Astrocyte (in vitro differentiated cells and primary cell): ENCODE measurements at regions not wholly inside any gene's neighbourhood (a gene's known extent, or its start where the extent isn't known, plus 50 kb on each side); places are given as distances from the start of the nearest gene placed in this dataset.
A peak's percentile ranks its signal among the peaks of the same experiment; 100 is the strongest.

Source experiments
- DNase-seq: peaks from one replicate; pipeline ENCODE4 v3.0.0-alpha.2; 2010; ENCODE audit warnings: low read depth
- FAIRE-seq: peaks from 2 replicates; lab custom pipeline; 2011; peaks lifted over from hg19 to GRCh38; lab: Jason Lieb, UNC
- H2AFZ ChIP-seq: 2 replicates; pipeline ENCODE4 v1.6.0; 2012; ENCODE audit warnings: low read depth, low read length, inconsistent platforms
- H3K27ac ChIP-seq: 2 replicates; pipeline ENCODE4 v1.5.1; 2011; ENCODE audit warnings: low read depth, low read length, inconsistent platforms
- H3K27me3 ChIP-seq: 2 replicates; pipeline ENCODE4 v1.6.0; 2011; ENCODE audit warnings: low read length, inconsistent platforms; ENCODE audit not compliant: insufficient read depth
- H3K36me3 ChIP-seq: 2 replicates; pipeline ENCODE4 v1.5.1; 2011; ENCODE audit warnings: low read length, inconsistent platforms; ENCODE audit not compliant: insufficient read depth
- H3K4me1 ChIP-seq: 2 replicates; pipeline ENCODE4 v1.5.1; 2011; ENCODE audit warnings: low read length, inconsistent platforms; ENCODE audit not compliant: insufficient read depth
- H3K4me2 ChIP-seq: 2 replicates; pipeline ENCODE4 v1.6.0; 2012; ENCODE audit warnings: low read length, inconsistent platforms
- H3K4me3 ChIP-seq: 2 replicates; pipeline ENCODE4 v1.5.1; 2011; ENCODE audit warnings: low read depth, mild to moderate bottlenecking, low read length, inconsistent platforms; ENCODE audit not compliant: insufficient read depth
- H3K79me2 ChIP-seq: 2 replicates; pipeline ENCODE4 v1.6.0; 2012; ENCODE audit warnings: mild to moderate bottlenecking, low read length, inconsistent platforms; ENCODE audit not compliant: insufficient read depth
- H3K9ac ChIP-seq: 2 replicates; pipeline ENCODE4 v1.6.0; 2012; ENCODE audit warnings: mild to moderate bottlenecking, low read length, inconsistent platforms
- H3K9me3 ChIP-seq: 2 replicates; pipeline ENCODE4 v1.5.1; 2012; ENCODE audit warnings: low read depth, mild to moderate bottlenecking, low read length, inconsistent platforms; ENCODE audit not compliant: insufficient read depth
- H4K20me1 ChIP-seq: 2 replicates; pipeline ENCODE4 v1.6.0; 2012; ENCODE audit warnings: low read length, inconsistent platforms; ENCODE audit not compliant: insufficient read depth
- H3K27ac Mint-ChIP-seq: one replicate; pipeline ENCODE4 v1.8.0; 2021; ENCODE audit warnings: mild to moderate bottlenecking, mixed read lengths; ENCODE audit not compliant: unreplicated experiment
- H3K27me3 Mint-ChIP-seq: one replicate; pipeline ENCODE4 v1.8.0; 2021; ENCODE audit warnings: low read depth, mixed read lengths; ENCODE audit not compliant: unreplicated experiment
- H3K36me3 Mint-ChIP-seq: one replicate; pipeline ENCODE4 v1.8.0; 2021; ENCODE audit warnings: low read depth, mixed read lengths; ENCODE audit not compliant: unreplicated experiment
- H3K4me1 Mint-ChIP-seq: one replicate; pipeline ENCODE4 v1.8.0; 2021; ENCODE audit warnings: low read depth, mixed read lengths; ENCODE audit not compliant: unreplicated experiment
- H3K4me3 Mint-ChIP-seq: one replicate; pipeline ENCODE4 v1.8.0; 2021; ENCODE audit warnings: mild to moderate bottlenecking, moderate library complexity, mixed read lengths; ENCODE audit not compliant: unreplicated experiment
- H3K9me3 Mint-ChIP-seq: one replicate; pipeline ENCODE4 v1.8.0; 2021; ENCODE audit warnings: mild to moderate bottlenecking, mixed read lengths; ENCODE audit not compliant: unreplicated experiment
- EZH2 ChIP-seq: IDR thresholded peaks from 2 replicates; pipeline ENCODE4 v1.6.1; 2012; ENCODE audit warnings: mild to moderate bottlenecking, low read length, inconsistent platforms; ENCODE audit not compliant: insufficient read depth
- TF ChIP-seq, protein P1 (sequence below): IDR thresholded peaks from 2 replicates; pipeline ENCODE4 v1.5.1; 2011; ENCODE audit warnings: low read depth, mild to moderate bottlenecking, inconsistent platforms, low read length, moderate library complexity; ENCODE audit not compliant: insufficient read depth

DNA sequence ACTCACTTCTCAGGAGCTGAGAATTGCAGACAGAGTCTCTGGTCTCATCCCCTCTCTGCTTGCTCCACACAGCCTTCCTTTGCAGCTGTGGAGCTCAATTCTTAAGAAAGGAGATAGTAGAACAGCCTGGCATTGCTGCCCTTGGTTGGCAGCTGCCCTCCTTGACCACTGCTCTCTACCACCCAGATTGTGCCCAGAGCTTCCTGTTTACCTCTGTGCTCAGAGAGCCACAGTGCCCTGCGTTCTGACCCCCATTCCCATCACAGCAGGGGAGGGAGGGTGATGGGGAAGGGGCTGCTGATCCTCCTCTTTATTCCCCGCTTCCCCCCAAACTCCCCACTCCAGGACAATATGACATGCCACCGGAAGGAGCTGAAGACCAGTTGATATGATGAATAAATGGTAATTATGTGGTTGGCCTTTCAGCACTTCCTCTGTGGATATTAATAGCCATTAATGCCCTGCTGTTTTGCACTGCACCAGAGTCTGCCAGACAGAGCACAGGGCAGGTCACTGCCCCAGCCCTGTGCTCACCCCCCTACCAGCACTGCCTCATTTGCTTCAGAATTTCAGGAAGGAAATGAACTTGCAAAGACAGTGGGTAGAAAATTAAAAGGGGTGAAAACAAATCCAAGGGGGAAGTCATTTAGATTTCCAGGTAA is 426.8 kb upstream of the CADM1 start:
- Histone ChIP-seq H3K9ac (no peak overlapping the region), H3K27me3 (no peaks in the 10 kb centered on the region), H3K27ac (no peak overlapping the region), H3K4me1 (peaks cover 16% of the 10 kb centered on the region), H2AFZ (no peak overlapping the region), H3K79me2 (no peaks in the 10 kb centered on the region), H3K4me3 (no peak overlapping the region), H4K20me1 (no peaks in the 10 kb centered on the region), H3K4me2 (no peak overlapping the region), H3K36me3 (no peaks in the 10 kb centered on the region), H3K9me3 (no peaks in the 10 kb centered on the region)
- Mint-ChIP-seq H3K4me3 (no peak overlapping the region), H3K27me3 (peaks cover 11% of the 10 kb centered on the region), H3K9me3 (peaks cover 4% of the 10 kb centered on the region), H3K27ac (no peak overlapping the region), H3K4me1 (peaks cover 24% of the 10 kb centered on the region), H3K36me3 (peaks cover 5% of the 10 kb centered on the region)
- DNase-seq: no peak
- TF ChIP-seq, protein P1, sequence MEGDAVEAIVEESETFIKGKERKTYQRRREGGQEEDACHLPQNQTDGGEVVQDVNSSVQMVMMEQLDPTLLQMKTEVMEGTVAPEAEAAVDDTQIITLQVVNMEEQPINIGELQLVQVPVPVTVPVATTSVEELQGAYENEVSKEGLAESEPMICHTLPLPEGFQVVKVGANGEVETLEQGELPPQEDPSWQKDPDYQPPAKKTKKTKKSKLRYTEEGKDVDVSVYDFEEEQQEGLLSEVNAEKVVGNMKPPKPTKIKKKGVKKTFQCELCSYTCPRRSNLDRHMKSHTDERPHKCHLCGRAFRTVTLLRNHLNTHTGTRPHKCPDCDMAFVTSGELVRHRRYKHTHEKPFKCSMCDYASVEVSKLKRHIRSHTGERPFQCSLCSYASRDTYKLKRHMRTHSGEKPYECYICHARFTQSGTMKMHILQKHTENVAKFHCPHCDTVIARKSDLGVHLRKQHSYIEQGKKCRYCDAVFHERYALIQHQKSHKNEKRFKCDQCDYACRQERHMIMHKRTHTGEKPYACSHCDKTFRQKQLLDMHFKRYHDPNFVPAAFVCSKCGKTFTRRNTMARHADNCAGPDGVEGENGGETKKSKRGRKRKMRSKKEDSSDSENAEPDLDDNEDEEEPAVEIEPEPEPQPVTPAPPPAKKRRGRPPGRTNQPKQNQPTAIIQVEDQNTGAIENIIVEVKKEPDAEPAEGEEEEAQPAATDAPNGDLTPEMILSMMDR: no peak
- no peak for TF ChIP-seq EZH2
- FAIRE-seq: no peak

DNA sequence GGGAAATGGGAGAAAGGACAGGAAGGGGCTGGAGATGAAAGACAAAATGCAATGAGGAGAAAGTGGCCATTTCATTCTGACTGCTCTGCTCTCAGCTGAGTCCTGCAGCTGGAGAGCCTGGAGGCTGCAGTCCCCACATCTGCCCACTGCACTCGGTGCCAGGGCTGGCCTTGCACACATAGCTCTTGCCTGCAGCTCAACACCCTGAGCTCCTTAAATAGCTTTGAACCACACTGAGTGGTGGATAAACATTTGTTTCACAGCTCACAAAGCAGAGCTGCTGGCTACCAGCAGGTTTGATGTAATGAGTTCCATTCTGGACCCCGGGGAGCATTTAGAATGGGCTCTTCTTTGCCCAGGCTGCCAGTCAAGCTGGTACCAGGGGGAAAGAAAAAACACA is 426.1 kb upstream of the CADM1 start:
- Histone ChIP-seq H3K4me3 (no peak overlapping the region), H3K4me2 (peak overlapping the region; percentile 54), H3K36me3 (no peaks in the 10 kb centered on the region), H3K27me3 (no peaks in the 10 kb centered on the region), H3K79me2 (no peaks in the 10 kb centered on the region), H2AFZ (no peak overlapping the region), H3K9me3 (no peaks in the 10 kb centered on the region), H3K9ac (no peak overlapping the region), H3K27ac (no peak overlapping the region), H4K20me1 (no peaks in the 10 kb centered on the region), H3K4me1 (peaks cover 16% of the 10 kb centered on the region)
- Mint-ChIP-seq H3K27ac (no peak overlapping the region), H3K9me3 (peaks cover 4% of the 10 kb centered on the region), H3K4me3 (no peak overlapping the region), H3K4me1 (peaks cover 24% of the 10 kb centered on the region), H3K36me3 (peaks cover 5% of the 10 kb centered on the region), H3K27me3 (peaks cover 11% of the 10 kb centered on the region)
- FAIRE-seq: no peak
- TF ChIP-seq, protein P1: no peak
- TF ChIP-seq EZH2: no peak
- no peak for DNase-seq

DNA sequence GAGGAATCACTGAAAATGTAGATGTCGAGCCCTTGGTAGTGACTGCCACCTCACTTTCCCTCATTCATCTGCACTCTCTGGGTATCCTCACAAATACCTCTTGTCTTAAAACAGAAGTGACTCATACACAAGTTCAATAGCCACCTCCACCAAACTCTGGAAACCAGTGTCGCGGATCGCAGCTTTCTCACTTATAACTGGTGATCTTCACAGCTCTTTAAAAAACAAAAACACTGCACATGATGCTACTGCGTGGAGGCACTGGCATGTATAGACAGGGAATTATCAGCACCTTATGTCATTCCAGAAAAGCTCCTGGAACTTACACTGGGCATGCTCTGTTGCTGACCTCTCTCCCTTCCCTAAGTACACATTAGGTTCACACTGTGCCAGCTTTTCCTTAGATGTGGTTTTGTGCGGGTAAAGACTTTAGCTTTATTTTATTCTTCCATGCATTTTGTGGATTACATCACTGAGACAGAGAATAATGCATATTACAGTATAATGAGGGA is 425.5 kb upstream of the CADM1 start:
- H3K4me1 Mint-ChIP-seq: peaks cover 24% of the 10 kb centered on the region
- H3K9me3 Mint-ChIP-seq: peaks cover 4% of the 10 kb centered on the region
- FAIRE-seq (no peak), DNase-seq (no peak)
- peaks cover 11% of the 10 kb centered on the region for H3K27me3 Mint-ChIP-seq
- peak overlapping the region; percentile 54 for H3K4me2 ChIP-seq
- no peak for TF ChIP-seq EZH2
- no peak overlapping the region for H2AFZ ChIP-seq
- no peak overlapping the region for H3K9ac ChIP-seq
- H4K20me1 ChIP-seq: no peaks in the 10 kb centered on the region
- no peak overlapping the region for H3K27ac ChIP-seq
- H3K4me3 Mint-ChIP-seq: no peak overlapping the region
- no peaks in the 10 kb centered on the region for H3K27me3 ChIP-seq
- no peak overlapping the region for H3K27ac Mint-ChIP-seq
- H3K36me3 ChIP-seq: no peaks in the 10 kb centered on the region
- no peaks in the 10 kb centered on the region for H3K79me2 ChIP-seq
- peaks cover 22% of the 10 kb centered on the region for H3K4me1 ChIP-seq
- no peak overlapping the region for H3K4me3 ChIP-seq
- peaks cover 5% of the 10 kb centered on the region for H3K36me3 Mint-ChIP-seq
- no peaks in the 10 kb centered on the region for H3K9me3 ChIP-seq
